HUES64 (cell line): ENCODE measurements at regions not wholly inside any gene's neighbourhood (a gene's known extent, or its start where the extent isn't known, plus 50 kb on each side); places are given as distances from the start of the nearest gene placed in this dataset.
"Not testable (repeated sequence)": the region's sequence is repeated elsewhere in the genome, so short reads cannot be mapped to it uniquely, and the experiment has no call there.

Experiments used
- H3K27ac ChIP-seq: 2 replicates; pipeline ENCODE4 v1.7.0; 2013; ENCODE audit warnings: low read depth, low read length, inconsistent platforms
- H3K27me3 ChIP-seq: 2 replicates; pipeline ENCODE4 v1.6.1; 2013; ENCODE audit warnings: mild to moderate bottlenecking, low read length; ENCODE audit not compliant: insufficient read depth
- H3K36me3 ChIP-seq: 2 replicates; pipeline ENCODE4 v1.6.1; 2013; ENCODE audit warnings: mild to moderate bottlenecking, low read length; ENCODE audit not compliant: insufficient read depth
- H3K4me1 ChIP-seq: 2 replicates; pipeline ENCODE4 v1.6.1; 2013; ENCODE audit warnings: mild to moderate bottlenecking, low read length, moderate library complexity; ENCODE audit not compliant: insufficient read depth
- H3K4me3 ChIP-seq: 2 replicates; pipeline ENCODE4 v1.5.1; 2013; ENCODE audit warnings: mild to moderate bottlenecking, low read length, moderate library complexity
- H3K9ac ChIP-seq: 2 replicates; pipeline ENCODE4 v1.6.1; 2013; ENCODE audit warnings: mild to moderate bottlenecking, low read depth, low read length
- H3K9me3 ChIP-seq: 2 replicates; pipeline ENCODE4 v1.6.1; 2013; ENCODE audit warnings: low read depth, low read length; ENCODE audit not compliant: insufficient read depth
- WGBS: fragments of 150-250, 120-280 bp; methylation state at CpG from one replicate; pipeline ENCODE4 v1.1.7; 2013; ENCODE audit warnings: missing lambda C conversion rate; 5-methylcytosine and 5-hydroxymethylcytosine counted together

DNA sequence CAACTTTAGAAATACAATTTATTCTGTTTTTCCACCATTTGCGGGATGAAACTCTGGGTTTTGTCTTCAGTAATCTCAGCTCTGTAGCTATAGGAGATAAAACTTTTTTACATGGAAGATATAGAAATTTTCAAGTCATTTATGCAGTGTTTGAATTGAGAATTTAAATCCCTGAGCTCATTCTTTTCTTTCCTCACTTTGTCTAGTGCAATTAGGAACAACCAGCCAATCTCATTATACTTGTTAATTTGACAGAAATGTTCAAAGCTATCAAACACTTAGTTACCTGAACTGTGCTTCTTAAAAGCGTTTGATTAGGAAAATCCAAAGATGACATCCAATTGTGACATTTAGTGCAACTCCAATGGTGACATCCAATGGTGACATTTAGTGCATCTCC lies 1014.3 kb downstream of the SLITRK5 start:
- no peak overlapping the region for H3K27ac ChIP-seq
- no peak overlapping the region for H3K9ac ChIP-seq
- no peaks in the 10 kb centered on the region for H3K4me1 ChIP-seq
- WGBS: 90% methylated on average over 2 of the region's 2 CpGs
- no peaks in the 10 kb centered on the region for H3K27me3 ChIP-seq
- H3K9me3 ChIP-seq: no peaks in the 10 kb centered on the region
- H3K4me3 ChIP-seq: no peak overlapping the region
- no peaks in the 10 kb centered on the region for H3K36me3 ChIP-seq

DNA sequence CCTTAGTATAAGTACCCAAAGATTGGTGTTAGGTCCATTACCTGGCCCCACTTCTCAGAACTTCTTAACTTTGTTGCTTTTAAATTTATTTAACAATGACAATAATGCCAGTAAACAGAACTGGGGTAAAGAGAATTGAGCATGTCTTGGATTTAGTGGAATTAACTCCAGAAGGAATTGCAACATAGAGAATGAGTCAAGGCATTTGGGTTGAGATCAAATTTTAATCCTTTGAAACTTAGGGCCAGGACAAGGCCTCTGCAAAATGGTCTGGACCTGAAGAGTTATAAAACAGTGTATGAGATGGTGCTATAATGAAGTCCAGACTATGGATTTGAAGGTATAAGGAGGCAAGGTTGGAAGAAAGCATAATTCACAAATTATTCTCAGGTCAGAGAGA lies 1030.4 kb downstream of the SLITRK5 start:
- H3K4me1 ChIP-seq: no peaks in the 10 kb centered on the region
- H3K27ac ChIP-seq: no peak overlapping the region
- no peaks in the 10 kb centered on the region for H3K36me3 ChIP-seq
- H3K4me3 ChIP-seq: no peak overlapping the region
- no peaks in the 10 kb centered on the region for H3K27me3 ChIP-seq
- H3K9me3 ChIP-seq: no peaks in the 10 kb centered on the region
- H3K9ac ChIP-seq: no peak overlapping the region

DNA sequence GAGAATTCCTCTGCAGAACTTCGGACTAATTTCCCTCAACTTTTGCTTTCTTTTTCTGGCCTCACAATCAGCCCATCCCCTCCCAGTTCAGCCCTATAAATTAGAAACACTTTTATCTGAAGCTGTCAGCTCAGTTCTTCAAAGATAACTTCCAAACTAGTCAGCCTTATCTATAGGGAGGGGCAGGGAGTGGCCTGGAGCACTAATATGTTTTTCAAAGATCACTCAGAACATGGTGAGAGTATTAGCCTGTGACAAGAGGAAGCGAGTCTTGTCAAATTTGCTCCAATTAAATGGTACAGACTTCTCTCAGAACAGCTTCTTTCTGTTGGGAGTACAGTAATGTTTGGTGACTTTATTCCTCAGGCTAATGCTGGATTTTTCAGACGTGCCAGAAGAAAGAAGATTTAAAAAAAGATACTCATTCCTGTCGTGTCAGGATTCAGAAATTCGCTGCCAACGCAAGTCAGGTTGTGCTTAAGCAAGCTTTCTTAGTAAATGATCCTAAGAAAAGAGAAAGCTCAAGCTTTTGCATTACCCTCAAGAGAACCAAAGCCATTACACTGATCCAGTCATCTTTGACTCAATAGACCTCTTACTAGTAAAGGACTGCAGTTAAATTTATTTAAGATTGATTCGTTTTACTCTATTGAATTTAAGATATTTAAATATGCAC lies 1033.6 kb downstream of the SLITRK5 start:
- H3K4me1 ChIP-seq: no peaks in the 10 kb centered on the region
- no peaks in the 10 kb centered on the region for H3K27me3 ChIP-seq
- H3K4me3 ChIP-seq: no peak overlapping the region
- no peak overlapping the region for H3K9ac ChIP-seq
- WGBS: 90% methylated on average over 6 of the region's 7 CpGs
- no peak overlapping the region for H3K27ac ChIP-seq
- H3K9me3 ChIP-seq: no peaks in the 10 kb centered on the region
- no peaks in the 10 kb centered on the region for H3K36me3 ChIP-seq

DNA sequence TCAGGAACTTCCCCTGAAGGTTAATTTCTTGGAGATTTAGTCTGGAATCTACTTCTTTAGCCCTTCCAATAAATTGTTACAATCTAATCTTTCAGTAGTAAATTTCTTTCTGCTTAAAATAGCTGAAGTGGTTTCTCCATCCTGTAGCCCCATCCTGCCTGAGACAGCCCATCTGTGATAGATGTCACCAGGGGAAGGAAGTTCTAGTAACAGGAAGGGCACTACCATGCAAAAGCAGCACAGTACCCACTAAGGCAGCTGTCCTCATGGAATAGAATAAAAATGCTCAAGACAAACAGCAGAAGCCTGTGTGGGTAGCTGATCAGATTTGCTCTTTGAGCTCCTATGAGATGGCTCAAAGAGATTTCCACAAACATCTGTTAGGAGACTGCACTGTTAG lies 1036.5 kb downstream of the SLITRK5 start:
- H3K4me3 ChIP-seq: no peak overlapping the region
- no peak overlapping the region for H3K27ac ChIP-seq
- H3K9ac ChIP-seq: no peak overlapping the region
- H3K9me3 ChIP-seq: no peaks in the 10 kb centered on the region
- no peaks in the 10 kb centered on the region for H3K36me3 ChIP-seq
- H3K27me3 ChIP-seq: no peaks in the 10 kb centered on the region
- H3K4me1 ChIP-seq: no peaks in the 10 kb centered on the region

DNA sequence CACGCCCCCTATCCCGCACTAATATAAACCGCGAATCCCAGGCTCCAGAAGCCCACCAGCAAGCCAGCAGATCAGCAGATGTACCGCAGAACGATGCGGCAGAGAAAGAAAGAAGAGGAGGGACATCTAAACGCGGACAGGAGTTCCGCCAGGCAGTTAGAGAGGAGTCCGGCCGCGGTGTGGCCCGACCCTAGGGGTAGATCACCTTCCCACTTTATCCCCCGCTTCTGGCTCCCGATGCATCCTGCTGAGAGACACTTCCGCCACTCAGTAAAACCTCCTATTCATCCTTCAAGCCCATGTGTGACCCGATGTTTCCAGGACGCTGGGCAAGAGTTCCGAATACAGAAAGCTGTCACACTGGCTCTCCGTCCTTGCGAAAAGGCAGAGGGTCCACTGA lies 1046.8 kb downstream of the SLITRK5 start:
- Histone ChIP-seq H3K9ac (no peak overlapping the region), H3K4me1 (no peaks in the 10 kb centered on the region), H3K27me3 (no peaks in the 10 kb centered on the region), H3K36me3 (no peaks in the 10 kb centered on the region), H3K27ac (no peak overlapping the region), H3K4me3 (no peak overlapping the region), H3K9me3 (no peaks in the 10 kb centered on the region)
- WGBS: 97% methylated on average over 22 of the region's 22 CpGs

DNA sequence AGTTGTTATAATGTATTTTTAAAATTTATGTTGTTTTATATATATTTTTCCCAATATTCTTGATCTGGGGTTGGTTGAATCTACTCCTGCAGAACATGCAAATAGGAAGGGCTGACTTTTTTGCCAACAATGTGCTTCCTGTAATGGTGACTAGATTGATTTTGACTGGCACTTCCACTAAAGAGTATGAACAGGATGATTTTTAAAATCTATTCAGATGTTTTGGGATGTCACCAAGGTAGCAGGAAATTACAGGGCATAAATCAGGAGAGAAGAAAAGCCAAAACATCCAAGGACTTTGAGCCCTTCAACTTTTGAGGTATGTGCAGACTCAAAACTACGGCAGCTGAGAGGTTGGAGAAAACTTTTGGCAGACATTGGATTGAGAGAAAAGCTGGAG lies 1047.6 kb downstream of the SLITRK5 start:
- H3K36me3 ChIP-seq: no peaks in the 10 kb centered on the region
- no peaks in the 10 kb centered on the region for H3K9me3 ChIP-seq
- 96% methylated on average over 1 of the region's 1 CpG for WGBS
- no peak overlapping the region for H3K4me3 ChIP-seq
- no peak overlapping the region for H3K27ac ChIP-seq
- H3K4me1 ChIP-seq: no peaks in the 10 kb centered on the region
- no peak overlapping the region for H3K9ac ChIP-seq
- H3K27me3 ChIP-seq: no peaks in the 10 kb centered on the region

DNA sequence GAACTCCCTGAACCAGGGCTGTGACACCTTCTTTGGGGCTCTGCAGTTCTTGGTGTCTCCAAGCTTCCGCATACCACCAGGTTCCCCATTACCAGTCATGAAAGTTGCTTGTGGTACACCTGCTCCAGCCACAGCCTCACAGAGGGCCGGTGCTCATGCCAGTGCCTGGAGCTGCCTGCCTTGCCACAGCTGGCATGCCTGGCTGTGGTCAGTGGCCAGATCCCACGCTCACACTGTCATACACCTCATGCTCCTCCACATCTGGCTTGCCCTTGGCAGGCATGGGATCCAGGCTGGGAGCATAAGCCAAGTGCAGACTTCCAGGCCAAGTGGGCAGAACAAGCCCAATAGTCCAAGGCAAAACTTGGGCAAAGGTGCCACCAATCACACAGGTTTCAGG lies 1054.9 kb downstream of the SLITRK5 start:
- Histone ChIP-seq H3K4me1 (no peaks in the 10 kb centered on the region), H3K36me3 (no peaks in the 10 kb centered on the region), H3K27me3 (no peaks in the 10 kb centered on the region), H3K9me3 (0 out of 2 replicates have a peak, but pooled peaks cover 6% of the 10 kb centered on the region), H3K4me3 (no peak overlapping the region), H3K27ac (no peak overlapping the region), H3K9ac (no peak overlapping the region)
- WGBS: 95% methylated on average over 3 of the region's 3 CpGs

DNA sequence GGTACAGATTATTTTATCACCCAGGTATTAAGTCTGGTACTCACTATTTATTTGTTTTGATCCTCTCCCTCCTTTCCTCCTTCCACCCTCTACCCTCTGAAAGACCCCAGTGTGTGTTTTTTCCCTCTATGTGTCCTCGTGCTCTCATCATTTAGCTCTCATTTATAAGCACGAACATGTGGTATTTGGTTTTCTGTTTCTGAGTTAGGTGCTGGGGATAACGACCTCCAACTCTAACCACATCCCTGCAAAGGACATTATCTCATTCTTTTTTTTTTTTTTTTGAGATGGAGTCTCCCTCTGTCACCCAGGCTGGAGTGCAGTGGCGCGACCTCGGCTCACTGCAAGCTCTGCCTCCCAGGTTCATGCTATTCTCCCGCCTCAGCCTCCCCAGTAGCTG lies 1056.1 kb downstream of the SLITRK5 start:
- not testable (repeated sequence) for H3K27me3 ChIP-seq, H3K36me3 ChIP-seq, H3K4me3 ChIP-seq, H3K9me3 ChIP-seq, H3K27ac ChIP-seq, H3K9ac ChIP-seq, H3K4me1 ChIP-seq
- WGBS: 95% methylated on average over 5 of the region's 7 CpGs

DNA sequence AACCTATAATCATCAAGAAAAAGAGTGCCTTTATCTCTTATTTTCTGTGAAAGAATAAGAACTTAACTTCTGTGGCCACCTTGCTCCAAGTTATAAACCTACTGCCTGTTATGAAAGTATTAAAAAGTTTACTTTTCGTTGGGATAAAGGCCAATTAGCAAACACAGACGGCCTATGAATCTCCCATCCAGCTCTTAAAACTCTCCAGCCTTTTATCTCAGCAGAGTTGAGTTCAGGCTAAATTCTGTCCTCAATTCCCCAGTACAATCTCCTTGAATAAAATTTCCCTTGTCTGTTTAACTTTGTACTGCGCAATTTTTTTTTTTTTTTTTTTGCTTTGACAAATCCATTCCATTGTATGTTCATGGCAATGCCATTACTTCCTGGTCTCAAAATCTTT lies 1058.4 kb downstream of the SLITRK5 start:
- no peaks in the 10 kb centered on the region for H3K36me3 ChIP-seq
- 98% methylated on average over 3 of the region's 3 CpGs for WGBS
- H3K9me3 ChIP-seq: 0 out of 2 replicates have a peak, but pooled peaks cover 6% of the 10 kb centered on the region
- no peaks in the 10 kb centered on the region for H3K27me3 ChIP-seq
- H3K4me1 ChIP-seq: no peaks in the 10 kb centered on the region
- no peak overlapping the region for H3K4me3 ChIP-seq
- no peak overlapping the region for H3K27ac ChIP-seq
- H3K9ac ChIP-seq: no peak overlapping the region

DNA sequence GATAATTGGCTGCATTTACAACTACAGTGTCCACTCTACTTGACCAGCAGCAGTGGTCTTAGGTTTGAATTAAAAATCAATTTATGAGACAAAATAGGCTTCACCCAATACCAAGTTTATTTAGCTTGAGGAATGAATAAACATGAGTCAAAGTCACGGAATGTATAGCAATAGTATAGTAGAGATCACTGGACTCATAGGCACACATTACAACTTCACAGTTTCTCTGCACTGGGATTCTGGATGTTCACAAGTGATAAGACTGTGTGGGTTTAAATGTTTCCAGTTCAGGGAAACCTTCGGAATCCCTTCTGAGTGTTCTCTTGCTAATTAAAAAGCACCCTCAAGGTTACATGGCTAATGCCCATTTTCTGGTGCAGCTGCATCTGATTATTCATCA lies 1064.9 kb downstream of the SLITRK5 start:
- no peaks in the 10 kb centered on the region for H3K4me1 ChIP-seq
- H3K9ac ChIP-seq: no peak overlapping the region
- no peaks in the 10 kb centered on the region for H3K27me3 ChIP-seq
- no peaks in the 10 kb centered on the region for H3K9me3 ChIP-seq
- H3K27ac ChIP-seq: no peak overlapping the region
- WGBS: 92% methylated on average over 2 of the region's 2 CpGs
- H3K4me3 ChIP-seq: no peak overlapping the region
- no peaks in the 10 kb centered on the region for H3K36me3 ChIP-seq

DNA sequence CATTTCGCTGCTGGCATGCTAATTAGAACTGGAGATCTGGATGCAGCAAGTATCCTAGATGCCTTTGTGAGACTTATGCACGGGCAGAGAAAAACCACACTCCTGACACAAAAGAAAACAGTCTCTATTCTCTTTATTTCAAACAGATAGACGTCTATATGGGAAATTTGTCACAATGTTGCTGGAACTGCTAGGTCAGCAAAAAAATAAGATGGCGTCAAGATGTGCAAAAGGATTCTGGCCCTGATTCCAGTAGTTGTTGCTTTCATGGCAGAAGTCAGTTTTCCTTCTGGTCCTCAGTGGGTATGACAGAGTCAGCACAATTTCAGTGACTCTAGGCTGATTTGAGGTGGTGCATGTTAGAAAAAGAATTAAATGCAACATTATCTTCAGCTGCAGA lies 1068.0 kb downstream of the SLITRK5 start:
- Histone ChIP-seq H3K27ac (no peak overlapping the region), H3K9me3 (no peaks in the 10 kb centered on the region), H3K9ac (no peak overlapping the region), H3K36me3 (no peaks in the 10 kb centered on the region), H3K4me1 (no peaks in the 10 kb centered on the region), H3K27me3 (no peaks in the 10 kb centered on the region), H3K4me3 (no peak overlapping the region)
- 92% methylated on average over 4 of the region's 4 CpGs for WGBS

DNA sequence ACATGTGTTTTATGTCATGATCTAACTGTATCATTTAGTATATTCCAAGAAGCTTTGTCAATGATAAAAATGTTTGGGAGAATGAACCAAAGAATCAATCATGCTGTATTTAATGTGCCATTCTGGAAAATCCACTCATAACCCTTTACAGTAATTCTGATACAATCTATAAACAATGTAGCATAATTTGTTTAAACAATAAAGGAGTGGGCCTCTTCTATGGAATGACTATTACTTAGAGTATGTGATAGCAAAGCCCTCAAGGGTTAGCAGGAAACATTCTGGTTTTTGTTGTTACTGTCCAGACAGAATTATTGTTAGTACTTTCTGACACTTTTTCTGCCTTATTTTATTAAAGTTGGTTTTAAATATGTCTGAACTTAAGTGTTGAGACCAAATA lies 1073.1 kb downstream of the SLITRK5 start:
- Histone ChIP-seq H3K9me3 (no peaks in the 10 kb centered on the region), H3K4me1 (no peaks in the 10 kb centered on the region), H3K27me3 (no peaks in the 10 kb centered on the region), H3K27ac (no peak overlapping the region), H3K9ac (no peak overlapping the region), H3K4me3 (no peak overlapping the region), H3K36me3 (no peaks in the 10 kb centered on the region)
